ENCODE measurements at regions not wholly inside any gene's neighbourhood (a gene's known extent, or its start where the extent isn't known, plus 50 kb on each side); places are given as distances from the start of the nearest gene placed in this dataset.

DNA sequence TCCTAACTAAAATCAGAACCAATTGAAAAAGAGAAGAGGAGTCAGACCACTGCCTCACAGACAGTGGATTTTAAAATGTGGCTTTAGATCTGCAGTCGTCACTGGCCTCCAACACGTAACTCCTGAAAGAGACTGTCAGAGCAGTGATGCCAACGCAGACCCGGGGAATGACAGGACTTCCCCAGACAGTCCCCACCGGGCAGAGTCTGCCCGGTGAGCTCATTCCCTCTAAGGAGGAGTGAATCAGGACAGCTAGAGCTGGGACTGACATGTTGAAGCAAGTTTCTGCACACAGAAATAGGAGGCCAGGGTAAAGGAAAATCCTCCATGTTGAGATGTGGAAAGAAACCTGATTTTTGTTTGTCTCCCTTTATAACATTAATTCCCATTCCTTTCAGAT, 105.0 kb downstream of the TES start (continued):
- TF ChIP-seq BRD9 (IDR thresholded peaks at IDR 0.05; ENCODE audit: low read depth, partially characterized antibody), result no peak
- TF ChIP-seq ZNF354B (CRISPR knock-in tag; IDR thresholded peaks at IDR 0.05), result no peak
- no peak for TF ChIP-seq TEAD1 (CRISPR knock-in tag; IDR thresholded peaks at IDR 0.05)
- no peak for TF ChIP-seq ZNF778 (CRISPR knock-in tag; IDR thresholded peaks at IDR 0.05)
- no peak for TF ChIP-seq ZNF780A (CRISPR knock-in tag; IDR thresholded peaks at IDR 0.05)
- no peak for TF ChIP-seq POLR3G (IDR thresholded peaks at IDR 0.05; ENCODE audit: extremely low read depth, insufficient read length, insufficient replicate concordance)
- no peak for TF ChIP-seq NR4A1 (CRISPR knock-in tag; IDR thresholded peaks at IDR 0.05)
- no peak for TF ChIP-seq NR4A1 (tag; IDR thresholded peaks at IDR 0.05)
- no peak for TF ChIP-seq MCM7 (IDR thresholded peaks at IDR 0.05)

DNA sequence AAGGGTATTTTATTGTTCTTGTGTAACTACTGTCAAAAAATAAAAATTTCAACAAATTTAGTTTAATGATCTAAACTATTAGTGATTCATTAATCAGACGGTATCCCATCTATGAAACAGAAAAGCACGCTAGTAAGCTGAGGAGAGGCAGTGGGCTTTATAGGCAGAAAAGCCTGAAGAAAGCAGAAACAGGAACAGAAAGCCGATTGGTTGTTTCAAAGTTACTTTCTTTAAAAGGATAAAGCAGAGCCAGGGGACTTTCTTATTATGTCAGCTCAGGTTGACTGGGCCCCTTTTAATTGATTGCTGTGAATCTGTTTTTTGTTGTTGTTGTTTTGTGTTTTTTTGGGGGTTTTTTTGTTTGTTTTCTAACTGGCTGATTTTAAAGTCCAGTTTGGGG, 105.5 kb downstream of the TES start:
- ChIA-PET CTCF (ENCODE audit: low intra/inter-chr PET ratio) (no interaction called here), POLR2A (no interaction called here)
- ATAC-seq (no peak), FAIRE-seq (no peak), DNase-seq (ENCODE audit: extremely low read depth in 1 of 4, low spot score in 3 of 4) (no peak)
- H3K9me3 ChIP-seq (replicated peaks; ENCODE audit: control insufficient read depth, insufficient read depth, low read depth, low read length), result no peaks in the 10 kb centered on the region
- H3K4me3 ChIP-seq, result no peak overlapping the region
- H3K9ac ChIP-seq (ENCODE audit: insufficient read depth in 1 of 2, low read depth in 2 of 2, low read length in 2 of 2), result no peak overlapping the region
- no peaks in the 10 kb centered on the region for H3K36me3 ChIP-seq (ENCODE audit: control insufficient read depth, insufficient read depth, low read length)
- H3K4me1 ChIP-seq (replicated peaks in 1 of 2; ENCODE audit: control insufficient read depth in 2 of 2, insufficient read depth in 2 of 2, low read length in 2 of 2), result no peaks in the 10 kb centered on the region
- H3K4me2 ChIP-seq (ENCODE audit: insufficient read depth, low read length), result no peak overlapping the region
- 2% methylated on average over 3 of the region's 3 CpGs for WGBS (ENCODE audit: insufficient coverage, low coverage, missing lambda C conversion rate)
- H4K20me1 ChIP-seq (replicated peaks; ENCODE audit: control insufficient read depth, insufficient read depth, low read length), result no peaks in the 10 kb centered on the region
- H3K79me2 ChIP-seq (ENCODE audit: control insufficient read depth, insufficient read depth, low read length), result no peaks in the 10 kb centered on the region
- no peak overlapping the region for H2AFZ ChIP-seq (ENCODE audit: low read depth, low read length)
- peaks cover 5 to 9% of the 10 kb centered on the region in 2 experiments; a peak in 3 of 5 replicates for H3K27me3 ChIP-seq (ENCODE audit: control insufficient read depth in 2 of 2, insufficient read depth in 2 of 2, low read length in 2 of 2)
- H3K27ac ChIP-seq (ENCODE audit: extremely low read depth, low read depth, low read length), result no peak overlapping the region
- intact Hi-C loops (cut with micrococcal nuclease), result no loop called here
- H3K9me1 ChIP-seq (ENCODE audit: control insufficient read depth, insufficient read depth, low read length), result no peaks in the 10 kb centered on the region
- BruUV-seq (replicated peaks), result no TSS peak
- in situ Hi-C loops (cut with MboI), result no loop called here
- TF ChIP-seq SP1 (CRISPR knock-in tag; IDR thresholded peaks at IDR 0.05) (no peak), ZNF274 (IDR thresholded peaks at IDR 0.05; ENCODE audit: borderline replicate concordance, low read depth, low read length) (no peak), MCM3 (IDR thresholded peaks at IDR 0.05) (no peak), ELF4 (CRISPR knock-in tag; IDR thresholded peaks at IDR 0.05) (no peak), MTF1 (CRISPR knock-in tag; IDR thresholded peaks at IDR 0.05; ENCODE audit: borderline replicate concordance) (no peak), SLC30A9 (CRISPR knock-in tag; IDR thresholded peaks at IDR 0.05) (no peak), ZNF77 (CRISPR knock-in tag; IDR thresholded peaks at IDR 0.05) (no peak), KLF13 (tag; IDR thresholded peaks at IDR 0.05; ENCODE audit: borderline replicate concordance, low read depth) (no peak), BRF1 (IDR thresholded peaks at IDR 0.05; ENCODE audit: borderline replicate concordance, extremely low read depth, insufficient read length) (no peak), NRF1 (conservative IDR thresholded peaks at IDR 0.05 in 1 of 2, IDR thresholded peaks at IDR 0.05 in 1 of 2) (no peak)
- TF ChIP-seq, protein P1, sequence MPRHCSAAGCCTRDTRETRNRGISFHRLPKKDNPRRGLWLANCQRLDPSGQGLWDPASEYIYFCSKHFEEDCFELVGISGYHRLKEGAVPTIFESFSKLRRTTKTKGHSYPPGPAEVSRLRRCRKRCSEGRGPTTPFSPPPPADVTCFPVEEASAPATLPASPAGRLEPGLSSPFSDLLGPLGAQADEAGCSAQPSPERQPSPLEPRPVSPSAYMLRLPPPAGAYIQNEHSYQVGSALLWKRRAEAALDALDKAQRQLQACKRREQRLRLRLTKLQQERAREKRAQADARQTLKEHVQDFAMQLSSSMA (CRISPR knock-in tag; IDR thresholded peaks at IDR 0.05), result no peak
- TF ChIP-seq, protein P2, sequence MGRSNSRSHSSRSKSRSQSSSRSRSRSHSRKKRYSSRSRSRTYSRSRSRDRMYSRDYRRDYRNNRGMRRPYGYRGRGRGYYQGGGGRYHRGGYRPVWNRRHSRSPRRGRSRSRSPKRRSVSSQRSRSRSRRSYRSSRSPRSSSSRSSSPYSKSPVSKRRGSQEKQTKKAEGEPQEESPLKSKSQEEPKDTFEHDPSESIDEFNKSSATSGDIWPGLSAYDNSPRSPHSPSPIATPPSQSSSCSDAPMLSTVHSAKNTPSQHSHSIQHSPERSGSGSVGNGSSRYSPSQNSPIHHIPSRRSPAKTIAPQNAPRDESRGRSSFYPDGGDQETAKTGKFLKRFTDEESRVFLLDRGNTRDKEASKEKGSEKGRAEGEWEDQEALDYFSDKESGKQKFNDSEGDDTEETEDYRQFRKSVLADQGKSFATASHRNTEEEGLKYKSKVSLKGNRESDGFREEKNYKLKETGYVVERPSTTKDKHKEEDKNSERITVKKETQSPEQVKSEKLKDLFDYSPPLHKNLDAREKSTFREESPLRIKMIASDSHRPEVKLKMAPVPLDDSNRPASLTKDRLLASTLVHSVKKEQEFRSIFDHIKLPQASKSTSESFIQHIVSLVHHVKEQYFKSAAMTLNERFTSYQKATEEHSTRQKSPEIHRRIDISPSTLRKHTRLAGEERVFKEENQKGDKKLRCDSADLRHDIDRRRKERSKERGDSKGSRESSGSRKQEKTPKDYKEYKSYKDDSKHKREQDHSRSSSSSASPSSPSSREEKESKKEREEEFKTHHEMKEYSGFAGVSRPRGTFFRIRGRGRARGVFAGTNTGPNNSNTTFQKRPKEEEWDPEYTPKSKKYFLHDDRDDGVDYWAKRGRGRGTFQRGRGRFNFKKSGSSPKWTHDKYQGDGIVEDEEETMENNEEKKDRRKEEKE (IDR thresholded peaks at IDR 0.05; ENCODE audit: borderline replicate concordance in 1 of 2, control insufficient read depth in 1 of 2, low read depth in 2 of 2, low read length in 1 of 2), result no peak

All from K562 (cell line).